Glutamatergic neuron (in vitro differentiated cells): ENCODE measurements at regions not wholly inside any gene's neighbourhood (a gene's known extent, or its start where the extent isn't known, plus 50 kb on each side); places are given as distances from the start of the nearest gene placed in this dataset.

Experiments
- DNase-seq: peaks from one replicate; pipeline ENCODE4 v3.0.0; 2022
- H3K27ac Mint-ChIP-seq: one replicate; pipeline ENCODE4 v1.8.0; 2020; ENCODE audit warnings: mild to moderate bottlenecking, mixed read lengths, inconsistent platforms; ENCODE audit not compliant: unreplicated experiment
- H3K27me3 Mint-ChIP-seq: one replicate; pipeline ENCODE4 v1.8.0; 2020; ENCODE audit warnings: mild to moderate bottlenecking, moderate library complexity, mixed read lengths, inconsistent platforms; ENCODE audit not compliant: unreplicated experiment
- H3K36me3 Mint-ChIP-seq: one replicate; pipeline ENCODE4 v1.8.0; 2020; ENCODE audit warnings: mild to moderate bottlenecking, mixed read lengths, inconsistent platforms; ENCODE audit not compliant: unreplicated experiment
- H3K4me1 Mint-ChIP-seq: one replicate; pipeline ENCODE4 v1.8.0; 2020; ENCODE audit warnings: mild to moderate bottlenecking, low read depth, mixed read lengths, inconsistent platforms; ENCODE audit not compliant: unreplicated experiment
- H3K4me3 Mint-ChIP-seq: one replicate; pipeline ENCODE4 v1.8.0; 2020; ENCODE audit warnings: mild to moderate bottlenecking, mixed read lengths, inconsistent platforms; ENCODE audit not compliant: unreplicated experiment
- H3K9me3 Mint-ChIP-seq: one replicate; pipeline ENCODE4 v1.8.0; 2020; ENCODE audit warnings: mild to moderate bottlenecking, moderate library complexity, mixed read lengths, inconsistent platforms; ENCODE audit not compliant: unreplicated experiment
- TF ChIP-seq, protein P1 (sequence below): fragments of 200-600 bp; sonication (generic); IDR thresholded peaks from one replicate; pipeline ENCODE4 v1.5.0; 2021; ENCODE audit not compliant: partially characterized antibody, unreplicated experiment

- Mint-ChIP-seq H3K4me1 (no peaks in the 10 kb centered on the region), H3K9me3 (no peaks in the 10 kb centered on the region), H3K4me3 (no peak overlapping the region), H3K27me3 (peaks cover 2% of the 10 kb centered on the region), H3K36me3 (peaks cover 4% of the 10 kb centered on the region), H3K27ac (no peak overlapping the region)
- no peak for DNase-seq
- TF ChIP-seq, protein P1, sequence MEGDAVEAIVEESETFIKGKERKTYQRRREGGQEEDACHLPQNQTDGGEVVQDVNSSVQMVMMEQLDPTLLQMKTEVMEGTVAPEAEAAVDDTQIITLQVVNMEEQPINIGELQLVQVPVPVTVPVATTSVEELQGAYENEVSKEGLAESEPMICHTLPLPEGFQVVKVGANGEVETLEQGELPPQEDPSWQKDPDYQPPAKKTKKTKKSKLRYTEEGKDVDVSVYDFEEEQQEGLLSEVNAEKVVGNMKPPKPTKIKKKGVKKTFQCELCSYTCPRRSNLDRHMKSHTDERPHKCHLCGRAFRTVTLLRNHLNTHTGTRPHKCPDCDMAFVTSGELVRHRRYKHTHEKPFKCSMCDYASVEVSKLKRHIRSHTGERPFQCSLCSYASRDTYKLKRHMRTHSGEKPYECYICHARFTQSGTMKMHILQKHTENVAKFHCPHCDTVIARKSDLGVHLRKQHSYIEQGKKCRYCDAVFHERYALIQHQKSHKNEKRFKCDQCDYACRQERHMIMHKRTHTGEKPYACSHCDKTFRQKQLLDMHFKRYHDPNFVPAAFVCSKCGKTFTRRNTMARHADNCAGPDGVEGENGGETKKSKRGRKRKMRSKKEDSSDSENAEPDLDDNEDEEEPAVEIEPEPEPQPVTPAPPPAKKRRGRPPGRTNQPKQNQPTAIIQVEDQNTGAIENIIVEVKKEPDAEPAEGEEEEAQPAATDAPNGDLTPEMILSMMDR = no peak
Measured at GRCh38 chr13:102517959-102518358, 78.8 kb upstream of the TPP2 start.

- H3K27me3 Mint-ChIP-seq = no peaks in the 10 kb centered on the region
- no peak overlapping the region for H3K4me3 Mint-ChIP-seq
- H3K4me1 Mint-ChIP-seq = no peaks in the 10 kb centered on the region
- no peaks in the 10 kb centered on the region for H3K36me3 Mint-ChIP-seq
- no peak for DNase-seq
- peaks cover 8% of the 10 kb centered on the region for H3K9me3 Mint-ChIP-seq
- H3K27ac Mint-ChIP-seq = no peak overlapping the region
- TF ChIP-seq, protein P1 = no peak
Measured at GRCh38 chr13:102510072-102510471, 86.7 kb upstream of the TPP2 start.

GRCh38 chr13:102508411-102508810, 88.4 kb upstream of the TPP2 start:
- peaks cover 8% of the 10 kb centered on the region for H3K9me3 Mint-ChIP-seq
- H3K4me1 Mint-ChIP-seq = no peaks in the 10 kb centered on the region
- H3K27me3 Mint-ChIP-seq = no peaks in the 10 kb centered on the region
- no peak for DNase-seq
- TF ChIP-seq, protein P1 = no peak
- H3K36me3 Mint-ChIP-seq = no peaks in the 10 kb centered on the region
- H3K4me3 Mint-ChIP-seq = no peak overlapping the region
- no peak overlapping the region for H3K27ac Mint-ChIP-seq

GRCh38 chr13:102504002-102504401, 92.8 kb upstream of the TPP2 start:
- no peaks in the 10 kb centered on the region for H3K4me1 Mint-ChIP-seq
- peaks cover 2% of the 10 kb centered on the region for H3K27me3 Mint-ChIP-seq
- H3K9me3 Mint-ChIP-seq = peaks cover 1% of the 10 kb centered on the region
- H3K4me3 Mint-ChIP-seq = no peak overlapping the region
- no peaks in the 10 kb centered on the region for H3K36me3 Mint-ChIP-seq
- no peak for DNase-seq
- H3K27ac Mint-ChIP-seq = no peak overlapping the region
- TF ChIP-seq, protein P1 = no peak

DNA sequence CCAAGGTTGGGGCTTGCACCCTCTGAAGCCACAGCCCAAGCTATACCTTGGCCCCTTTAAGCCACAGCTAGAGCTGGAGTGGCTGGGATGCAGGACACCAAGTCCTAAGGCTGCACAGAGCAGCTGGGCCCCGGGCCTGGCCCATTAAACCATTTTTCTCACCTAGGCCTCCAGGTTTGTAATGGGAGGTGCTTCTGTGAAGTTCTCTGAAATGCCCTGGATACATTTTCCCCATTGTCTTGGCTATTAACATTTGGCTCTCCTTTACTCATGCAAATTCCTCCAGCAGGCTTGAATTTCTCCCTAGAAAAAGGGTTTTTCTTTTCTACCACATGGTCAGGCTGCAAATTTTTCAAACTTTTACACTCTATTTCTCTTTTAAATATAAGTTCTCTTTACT, 93.8 kb upstream of the FGF14 start:
- Mint-ChIP-seq H3K9me3 (no peaks in the 10 kb centered on the region), H3K27me3 (no peaks in the 10 kb centered on the region), H3K4me3 (no peak overlapping the region), H3K4me1 (peaks cover 14% of the 10 kb centered on the region), H3K36me3 (peaks cover 6% of the 10 kb centered on the region), H3K27ac (no peak overlapping the region)
- TF ChIP-seq, protein P1 = no peak
- no peak for DNase-seq
